Left lung (tissue), 4 donors: ENCODE measurements at regions not wholly inside any gene's neighbourhood (a gene's known extent, or its start where the extent isn't known, plus 50 kb on each side); places are given as distances from the start of the nearest gene placed in this dataset.
A peak's percentile ranks its signal among the peaks of the same experiment; 100 is the strongest.

ENCODE experiments used
- ATAC-seq: fragments of 200-7000 bp; cut with Tn5 transposase; one replicate; pipeline ENCODE4 v1.9.1; 2020; ENCODE audit warnings: moderate library complexity
- DNase-seq, 4 donors: peaks; one replicate each; pipeline ENCODE4 v3.0.0-alpha.2; 2013 to 2020
- H3K27ac ChIP-seq, 2 donors: fragments of 200-600 bp; sonication (generic) in 1 of 2; one replicate each; pipeline versions ENCODE4 v1.5.0 to v1.8.0; 2020 to 2021
- H3K27me3 ChIP-seq, 2 donors: fragments of 200-600 bp; sonication (generic) in 1 of 2; one replicate each; pipeline versions ENCODE4 v1.5.0 to v1.8.0; 2020 to 2021
- H3K36me3 ChIP-seq, 2 donors: fragments of 200-600 bp; sonication (generic) in 1 of 2; one replicate each; pipeline versions ENCODE4 v1.5.0 to v1.8.0; 2020 to 2021
- H3K4me1 ChIP-seq, 2 donors: fragments of 200-600 bp; one replicate each; pipeline ENCODE4 v1.8.0; 2021
- H3K4me3 ChIP-seq, 2 donors: fragments of 200-600 bp; sonication (generic) in 1 of 2; one replicate each; pipeline versions ENCODE4 v1.5.0 to v1.8.0; 2020 to 2021; ENCODE audit warnings: mild to moderate bottlenecking in 1 of 2
- H3K9me3 ChIP-seq, 2 donors: fragments of 200-600 bp; sonication (generic) in 1 of 2; one replicate each; pipeline versions ENCODE4 v1.5.0 to v1.8.0; 2020 to 2021
- intact Hi-C, 2 donors: fragments of 100-400 bp; cut with DNase I; formaldehyde crosslinking; loops; one replicate each; pipeline versions ENCODE4 v1.11.2 to v1.14.2; 2022
- TF ChIP-seq, protein P1 (sequence below), 2 donors: fragments of 200-600 bp; sonication (generic) in 1 of 2; IDR thresholded peaks; one replicate each; pipeline versions ENCODE4 v1.5.0 to v1.8.0; 2021; ENCODE audit warnings: antibody characterized with exemption in 2 of 2
- donor health status: DM: no; HTN: yes; CAD: no.
- donor health status: DM: no; HTN: no; CAD: no.

DNA sequence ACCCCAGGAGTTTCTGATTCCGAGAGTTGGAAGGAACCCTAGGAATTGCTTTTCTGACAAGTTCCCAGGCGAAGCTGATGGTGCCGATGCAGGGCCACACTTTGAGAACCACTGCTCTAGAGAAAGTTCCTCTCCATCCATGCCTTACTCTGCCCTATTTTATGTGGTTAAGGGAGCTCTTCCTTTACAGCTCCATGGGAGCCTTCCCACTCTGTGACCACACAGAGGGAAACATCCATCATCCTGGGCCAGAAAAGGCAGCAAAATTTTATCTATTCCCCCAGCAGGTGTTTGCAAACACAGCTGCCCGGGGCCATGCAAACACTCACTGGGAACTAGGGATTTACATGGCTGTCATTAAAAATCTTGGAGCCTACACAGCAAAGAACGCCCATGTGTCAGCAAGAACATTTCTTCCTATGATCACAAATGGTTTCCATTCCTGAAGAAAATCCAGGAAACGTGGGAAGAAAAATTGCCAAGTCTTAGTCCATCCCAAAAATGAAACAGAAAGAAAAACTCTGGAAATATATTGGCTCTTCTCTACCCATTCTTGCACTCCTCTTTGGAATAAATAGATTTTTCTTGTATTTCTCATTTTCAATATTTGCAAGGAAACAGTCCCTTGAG lies 252.7 kb downstream of the PMP22 start:
- Histone ChIP-seq H3K9me3 (no peaks in the 10 kb centered on the region), H3K27ac (no peak overlapping the region), H3K36me3 (no peaks in the 10 kb centered on the region), H3K4me3 (no peak overlapping the region), H3K27me3 (no peaks in the 10 kb centered on the region), H3K4me1 (no peaks in the 10 kb centered on the region)
- intact Hi-C loops: no loop called here
- TF ChIP-seq, protein P1, sequence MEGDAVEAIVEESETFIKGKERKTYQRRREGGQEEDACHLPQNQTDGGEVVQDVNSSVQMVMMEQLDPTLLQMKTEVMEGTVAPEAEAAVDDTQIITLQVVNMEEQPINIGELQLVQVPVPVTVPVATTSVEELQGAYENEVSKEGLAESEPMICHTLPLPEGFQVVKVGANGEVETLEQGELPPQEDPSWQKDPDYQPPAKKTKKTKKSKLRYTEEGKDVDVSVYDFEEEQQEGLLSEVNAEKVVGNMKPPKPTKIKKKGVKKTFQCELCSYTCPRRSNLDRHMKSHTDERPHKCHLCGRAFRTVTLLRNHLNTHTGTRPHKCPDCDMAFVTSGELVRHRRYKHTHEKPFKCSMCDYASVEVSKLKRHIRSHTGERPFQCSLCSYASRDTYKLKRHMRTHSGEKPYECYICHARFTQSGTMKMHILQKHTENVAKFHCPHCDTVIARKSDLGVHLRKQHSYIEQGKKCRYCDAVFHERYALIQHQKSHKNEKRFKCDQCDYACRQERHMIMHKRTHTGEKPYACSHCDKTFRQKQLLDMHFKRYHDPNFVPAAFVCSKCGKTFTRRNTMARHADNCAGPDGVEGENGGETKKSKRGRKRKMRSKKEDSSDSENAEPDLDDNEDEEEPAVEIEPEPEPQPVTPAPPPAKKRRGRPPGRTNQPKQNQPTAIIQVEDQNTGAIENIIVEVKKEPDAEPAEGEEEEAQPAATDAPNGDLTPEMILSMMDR (IDR thresholded peaks at IDR 0.05): no peak
- ATAC-seq: no peak
- no peak for DNase-seq

DNA sequence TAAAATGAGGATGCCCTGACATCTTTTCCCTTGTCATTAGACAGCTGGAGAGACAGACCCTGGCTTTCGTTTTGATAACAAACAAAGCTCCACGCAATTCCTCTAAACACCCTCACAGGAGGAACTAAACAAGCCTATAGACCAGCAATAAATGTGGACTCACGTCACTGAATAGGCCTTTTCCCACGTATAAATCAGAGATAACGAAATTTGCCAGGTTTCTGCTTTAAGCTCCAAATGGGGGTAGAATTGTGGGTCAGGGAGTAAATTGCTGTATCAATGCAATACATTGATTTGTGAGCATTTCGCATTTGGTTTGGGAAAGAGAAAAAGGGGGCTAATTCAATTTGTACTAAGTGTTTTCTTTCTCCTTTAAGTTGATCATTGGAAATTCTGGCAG lies 256.0 kb downstream of the PMP22 start:
- Histone ChIP-seq H3K27me3 (no peaks in the 10 kb centered on the region), H3K4me3 (no peak overlapping the region), H3K9me3 (no peaks in the 10 kb centered on the region), H3K27ac (no peak overlapping the region), H3K4me1 (no peaks in the 10 kb centered on the region), H3K36me3 (no peaks in the 10 kb centered on the region)
- ATAC-seq: no peak
- intact Hi-C loops: no loop called here
- TF ChIP-seq, protein P1 (IDR thresholded peaks at IDR 0.05): no peak
- DNase-seq: no peak

DNA sequence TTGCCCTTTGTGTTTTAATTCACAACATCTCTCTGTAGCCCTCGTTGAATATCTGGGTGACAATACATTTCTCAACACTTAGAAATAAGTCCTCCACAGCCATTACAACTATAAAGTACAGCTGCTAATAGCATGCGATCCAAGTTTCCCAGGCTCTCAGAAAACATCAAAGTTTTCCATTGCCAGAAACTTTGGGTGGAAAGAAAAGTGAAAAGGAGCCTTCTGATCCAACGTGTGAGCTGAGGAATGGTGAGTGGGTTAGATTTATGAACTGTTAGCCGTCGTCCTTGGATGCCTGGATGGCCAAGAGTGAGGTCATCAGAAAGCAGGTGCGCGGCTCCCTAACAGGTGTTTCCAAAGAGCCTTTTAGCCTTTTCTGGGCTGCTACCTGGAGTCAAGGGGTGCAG lies 258.0 kb downstream of the PMP22 start:
- H3K27ac ChIP-seq: no peak overlapping the region
- H3K4me3 ChIP-seq: no peak overlapping the region
- no peaks in the 10 kb centered on the region for H3K36me3 ChIP-seq
- H3K27me3 ChIP-seq: no peaks in the 10 kb centered on the region
- DNase-seq: peak in 1 of 4 donors; percentile 5
- TF ChIP-seq, protein P1 (IDR thresholded peaks at IDR 0.05): no peak
- intact Hi-C loops: no loop called here
- no peaks in the 10 kb centered on the region for H3K9me3 ChIP-seq
- no peak for ATAC-seq
- no peaks in the 10 kb centered on the region for H3K4me1 ChIP-seq

DNA sequence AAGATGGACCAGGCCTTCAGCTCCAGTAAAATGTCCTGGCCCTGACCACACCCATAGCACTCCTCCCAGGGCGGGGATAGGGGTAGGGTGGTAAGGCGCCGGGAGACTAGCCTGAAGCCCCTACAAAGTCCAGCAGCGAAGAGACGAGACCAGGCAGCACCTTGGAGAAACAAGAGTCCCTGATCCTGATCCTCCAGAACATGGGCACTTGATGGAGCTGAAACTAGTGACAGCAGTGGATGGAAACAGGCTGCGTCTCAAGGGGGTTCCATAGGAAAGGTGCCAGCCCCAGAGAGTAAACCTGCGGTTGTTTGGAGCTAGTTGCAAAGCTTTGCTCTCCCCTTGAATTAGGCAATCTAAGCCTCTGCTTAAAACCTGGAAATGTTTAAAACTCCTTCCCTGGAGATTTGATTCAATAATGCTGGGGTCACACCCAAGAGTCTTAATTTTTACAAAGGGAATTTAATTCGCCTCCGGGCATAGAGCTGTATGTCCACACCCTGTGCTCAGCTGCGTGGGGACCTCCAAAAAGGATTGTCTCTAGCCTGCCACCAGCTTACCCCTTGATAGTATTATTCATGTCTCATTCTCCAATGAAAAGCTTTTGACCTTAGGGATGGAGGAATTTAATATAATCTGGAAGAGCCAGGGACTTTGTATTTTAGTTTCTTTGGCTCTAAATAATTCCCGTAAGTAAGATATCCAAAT lies 258.6 kb downstream of the PMP22 start:
- intact Hi-C loops: no loop called here
- TF ChIP-seq, protein P1 (IDR thresholded peaks at IDR 0.05): no peak
- Histone ChIP-seq H3K27me3 (no peaks in the 10 kb centered on the region), H3K4me1 (no peaks in the 10 kb centered on the region), H3K36me3 (no peaks in the 10 kb centered on the region), H3K9me3 (no peaks in the 10 kb centered on the region), H3K4me3 (no peak overlapping the region), H3K27ac (no peak overlapping the region)
- no peak for ATAC-seq
- DNase-seq: no peak

DNA sequence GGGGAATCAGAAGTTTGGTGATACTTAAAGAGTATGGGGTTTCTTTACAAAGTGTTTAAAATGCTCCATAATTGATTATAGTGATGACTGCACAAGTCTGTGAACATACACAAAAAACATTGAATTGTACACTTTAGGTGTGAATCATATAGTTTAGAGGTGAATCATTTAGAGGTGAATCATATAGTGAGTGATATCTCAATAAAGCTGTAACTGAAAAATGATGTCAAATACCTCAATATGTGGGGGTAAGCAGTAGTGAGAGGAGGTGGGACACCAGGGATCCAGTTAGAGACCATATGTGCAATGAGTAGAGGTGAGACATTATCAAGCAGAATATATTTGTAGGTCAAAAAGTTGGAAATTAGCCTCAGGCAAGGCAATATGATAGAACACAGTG lies 264.5 kb downstream of the PMP22 start:
- TF ChIP-seq, protein P1 (IDR thresholded peaks at IDR 0.05): no peak
- Histone ChIP-seq H3K4me1 (no peaks in the 10 kb centered on the region), H3K36me3 (no peaks in the 10 kb centered on the region), H3K9me3 (no peaks in the 10 kb centered on the region), H3K4me3 (no peak overlapping the region), H3K27me3 (no peaks in the 10 kb centered on the region), H3K27ac (no peak overlapping the region)
- intact Hi-C loops: no loop called here
- ATAC-seq (no peak), DNase-seq (no peak)
